Sigmoid colon (tissue), 6 donors: ENCODE measurements at regions not wholly inside any gene's neighbourhood (a gene's known extent, or its start where the extent isn't known, plus 50 kb on each side); places are given as distances from the start of the nearest gene placed in this dataset.

Experiments used
- DNase-seq: peaks from one replicate; pipeline ENCODE4 v3.0.0-alpha.2; 2019
- H3K27ac ChIP-seq, 4 donors: fragments of 200-600 bp; sonication (generic); one replicate each; pipeline ENCODE4 v1.5.1; 2016 to 2019; ENCODE audit warnings: mild to moderate bottlenecking in 1 of 4
- H3K27me3 ChIP-seq, 3 donors: fragments of 200-600 bp; sonication (generic); one replicate each; pipeline ENCODE4 v1.5.1; 2019; ENCODE audit warnings: mild to moderate bottlenecking in 1 of 3
- H3K36me3 ChIP-seq, 4 donors: fragments of 200-600 bp; sonication (generic); one replicate each; pipeline ENCODE4 v1.5.1; 2016 to 2019
- H3K4me1 ChIP-seq, 4 donors: fragments of 200-600 bp; sonication (generic); one replicate each; pipeline ENCODE4 v1.5.1; 2017 to 2019
- H3K4me3 ChIP-seq, 4 donors: fragments of 200-600 bp; sonication (generic); one replicate each; pipeline ENCODE4 v1.5.1; 2017 to 2019; ENCODE audit warnings: mild to moderate bottlenecking in 2 of 4, moderate library complexity in 1 of 4
- H3K9me3 ChIP-seq, 4 donors: fragments of 200-600 bp in 3 of 4; sonication (generic) in 3 of 4; one replicate each; pipeline versions ENCODE4 v1.5.1 to v1.6.1; 2013 to 2019
- EP300 ChIP-seq, 4 donors: sonication (generic); formaldehyde crosslinking; IDR thresholded peaks; one replicate each; pipeline ENCODE4 v1.6.1; 2017; ENCODE audit warnings: antibody characterized with exemption in 4 of 4
- POLR2A ChIP-seq, 2 donors: fragments of 450-650 bp; IDR thresholded peaks; one replicate each; pipeline ENCODE4 v1.6.1; 2016; ENCODE audit warnings: antibody characterized with exemption in 2 of 2, mild to moderate bottlenecking in 2 of 2, moderate library complexity in 2 of 2
- POLR2AphosphoS5 ChIP-seq, 4 donors: sonication (generic); formaldehyde crosslinking; IDR thresholded peaks; one replicate each; pipeline ENCODE4 v1.6.1; 2017; ENCODE audit warnings: antibody characterized with exemption in 4 of 4
- WGBS, 2 donors: extraction: QIAGEN DNeasy Blood & Tissue Kit; methylation state at CpG; one replicate each; pipeline ENCODE4 v1.1.7; 2013; 5-methylcytosine and 5-hydroxymethylcytosine counted together
- intact Hi-C: fragments of 100-400 bp; cut with DNase I; formaldehyde crosslinking; loops from one replicate; pipeline ENCODE4 v1.15.1; 2023
- TF ChIP-seq, protein P1 (sequence below), 4 experiments: fragments of 450-650 bp in 3 of 4; fragments of 200-600 bp in 1 of 4; IDR thresholded peaks; one replicate each; pipeline ENCODE4 v1.5.1; 2016 to 2019; ENCODE audit warnings: antibody characterized with exemption in 4 of 4, mild to moderate bottlenecking in 3 of 4, moderate library complexity in 2 of 4
- donor health status: healthy with polysubstance abuse.
- donor health status: healthy.

GRCh38 chr20:56985066-56985685 lies 281.3 kb downstream of the BMP7 start:
- no peaks in the 10 kb centered on the region for H3K4me1 ChIP-seq
- no peak overlapping the region for H3K27ac ChIP-seq
- peaks cover 0 to 18% (median 2%) of the 10 kb centered on the region in 4 donors for H3K9me3 ChIP-seq
- no peak for DNase-seq
- no peaks in the 10 kb centered on the region for H3K36me3 ChIP-seq
- no peak overlapping the region for H3K4me3 ChIP-seq
- 59 to 65% methylated on average over 2 of the region's 2 CpGs for WGBS, 2 donors
- H3K27me3 ChIP-seq: peaks cover 0 to 4% (median 0%) of the 10 kb centered on the region in 3 donors
- intact Hi-C loops: no loop called here
- TF ChIP-seq, protein P1, sequence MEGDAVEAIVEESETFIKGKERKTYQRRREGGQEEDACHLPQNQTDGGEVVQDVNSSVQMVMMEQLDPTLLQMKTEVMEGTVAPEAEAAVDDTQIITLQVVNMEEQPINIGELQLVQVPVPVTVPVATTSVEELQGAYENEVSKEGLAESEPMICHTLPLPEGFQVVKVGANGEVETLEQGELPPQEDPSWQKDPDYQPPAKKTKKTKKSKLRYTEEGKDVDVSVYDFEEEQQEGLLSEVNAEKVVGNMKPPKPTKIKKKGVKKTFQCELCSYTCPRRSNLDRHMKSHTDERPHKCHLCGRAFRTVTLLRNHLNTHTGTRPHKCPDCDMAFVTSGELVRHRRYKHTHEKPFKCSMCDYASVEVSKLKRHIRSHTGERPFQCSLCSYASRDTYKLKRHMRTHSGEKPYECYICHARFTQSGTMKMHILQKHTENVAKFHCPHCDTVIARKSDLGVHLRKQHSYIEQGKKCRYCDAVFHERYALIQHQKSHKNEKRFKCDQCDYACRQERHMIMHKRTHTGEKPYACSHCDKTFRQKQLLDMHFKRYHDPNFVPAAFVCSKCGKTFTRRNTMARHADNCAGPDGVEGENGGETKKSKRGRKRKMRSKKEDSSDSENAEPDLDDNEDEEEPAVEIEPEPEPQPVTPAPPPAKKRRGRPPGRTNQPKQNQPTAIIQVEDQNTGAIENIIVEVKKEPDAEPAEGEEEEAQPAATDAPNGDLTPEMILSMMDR (IDR thresholded peaks at IDR 0.05): no peak
- no peak for TF ChIP-seq POLR2A (IDR thresholded peaks at IDR 0.05)
- TF ChIP-seq POLR2AphosphoS5 (IDR thresholded peaks at IDR 0.05): no peak
- TF ChIP-seq EP300 (IDR thresholded peaks at IDR 0.05): no peak

DNA sequence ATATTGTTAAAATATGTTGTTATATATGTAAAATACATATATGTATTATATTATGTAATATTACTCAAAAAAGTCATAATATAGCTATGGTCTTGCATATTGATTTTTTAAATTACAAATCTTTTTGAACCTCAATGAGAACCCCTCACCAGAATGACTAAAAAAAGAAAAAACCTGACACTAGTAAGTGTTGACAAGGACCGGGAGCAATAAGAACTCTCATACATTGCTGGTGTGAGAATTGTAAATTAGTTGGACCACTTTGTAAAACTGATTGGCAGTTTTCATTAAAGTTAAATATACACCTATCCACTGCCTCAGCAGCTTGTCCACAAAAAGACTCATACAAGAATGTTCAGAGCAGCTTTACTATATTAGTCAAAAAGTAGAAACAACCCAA lies 280.0 kb downstream of the BMP7 start:
- intact Hi-C loops: no loop called here

DNA sequence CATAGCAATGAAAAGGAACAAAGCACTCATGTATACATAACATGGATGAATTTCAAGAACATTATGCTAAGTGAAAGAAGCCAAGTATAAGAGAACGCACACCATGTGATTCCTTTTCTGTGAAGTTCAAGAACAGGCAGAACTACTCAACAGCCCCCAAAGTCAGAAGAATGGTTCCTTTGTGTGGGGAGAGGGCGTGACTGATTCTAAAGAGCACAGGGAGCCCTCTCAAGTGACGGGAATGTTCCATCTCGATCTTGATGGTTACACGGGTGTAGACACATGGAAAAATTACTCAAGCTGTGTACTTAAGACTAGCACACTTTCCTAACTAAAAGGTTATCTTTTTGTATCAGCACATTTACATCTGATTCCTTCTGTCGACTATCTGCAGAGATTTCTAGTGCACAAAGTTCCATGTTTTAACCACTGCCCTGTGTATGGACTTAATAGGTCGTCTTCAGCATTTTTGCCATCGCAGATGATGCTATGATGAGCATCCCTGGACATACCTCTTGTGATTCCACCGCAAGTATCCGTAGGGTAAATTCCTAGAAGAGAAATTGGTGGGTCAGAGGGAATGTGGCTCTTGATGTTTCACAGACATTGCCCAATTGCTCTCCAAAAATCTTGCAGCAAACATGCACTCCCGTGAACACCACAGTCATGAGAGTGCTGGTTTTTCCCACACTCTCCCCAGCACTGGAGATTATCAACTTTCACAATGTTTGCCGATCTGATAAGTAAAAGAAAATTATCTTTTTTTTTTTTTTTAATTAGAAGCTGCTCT lies 279.3 kb downstream of the BMP7 start:
- intact Hi-C loops: no loop called here
- peaks cover 0 to 18% (median 2%) of the 10 kb centered on the region in 4 donors for H3K9me3 ChIP-seq
- H3K4me1 ChIP-seq: no peaks in the 10 kb centered on the region
- no peak for TF ChIP-seq POLR2A (IDR thresholded peaks at IDR 0.05)
- TF ChIP-seq, protein P1 (IDR thresholded peaks at IDR 0.05): no peak
- TF ChIP-seq POLR2AphosphoS5 (IDR thresholded peaks at IDR 0.05): no peak
- TF ChIP-seq EP300 (IDR thresholded peaks at IDR 0.05): no peak
- 75 to 84% methylated on average over 12 of the region's 12 CpGs for WGBS, 2 donors
- no peak overlapping the region for H3K4me3 ChIP-seq
- H3K27me3 ChIP-seq: peaks cover 0 to 4% (median 0%) of the 10 kb centered on the region in 3 donors
- no peak overlapping the region for H3K27ac ChIP-seq
- DNase-seq: no peak
- H3K36me3 ChIP-seq: no peaks in the 10 kb centered on the region

More for the DNA sequence above, 280.0 kb downstream of the BMP7 start:
- Histone ChIP-seq H3K27ac (no peak overlapping the region), H3K4me1 (no peaks in the 10 kb centered on the region), H3K27me3 (peaks cover 0 to 4% (median 0%) of the 10 kb centered on the region in 3 donors), H3K36me3 (no peaks in the 10 kb centered on the region), H3K9me3 (peaks cover 0 to 18% (median 2%) of the 10 kb centered on the region in 4 donors), H3K4me3 (no peak overlapping the region)
- no peak for DNase-seq
- WGBS, 2 donors: 94 to 95% methylated on average over 1 of the region's 1 CpG
- TF ChIP-seq POLR2A (IDR thresholded peaks at IDR 0.05): no peak
- TF ChIP-seq, protein P1 (IDR thresholded peaks at IDR 0.05): no peak
- no peak for TF ChIP-seq POLR2AphosphoS5 (IDR thresholded peaks at IDR 0.05)
- TF ChIP-seq EP300 (IDR thresholded peaks at IDR 0.05): no peak

DNA sequence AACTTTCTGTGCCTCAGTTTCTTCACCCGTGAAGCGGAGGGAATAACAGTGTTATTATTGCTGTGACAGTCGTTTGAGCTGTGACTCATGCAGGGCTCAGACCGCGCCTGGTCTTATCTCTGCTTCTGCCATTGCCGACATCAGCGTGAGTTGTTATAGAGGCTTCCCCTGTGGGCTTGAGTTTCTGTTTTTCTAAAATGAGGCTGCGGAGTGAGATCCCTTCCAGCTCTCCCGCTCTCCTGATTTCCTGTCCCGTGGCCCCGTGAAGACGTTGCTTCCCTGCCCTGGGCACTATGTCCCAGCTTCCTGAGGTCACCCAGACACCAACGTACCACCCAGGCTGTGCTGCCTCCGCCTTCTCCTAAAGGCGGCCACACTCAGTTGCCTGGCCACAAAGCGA lies 278.5 kb downstream of the BMP7 start:
- TF ChIP-seq POLR2A (IDR thresholded peaks at IDR 0.05) (no peak), EP300 (IDR thresholded peaks at IDR 0.05) (no peak), POLR2AphosphoS5 (IDR thresholded peaks at IDR 0.05) (no peak)
- TF ChIP-seq, protein P1 (IDR thresholded peaks at IDR 0.05): no peak
- Histone ChIP-seq H3K27me3 (peaks cover 0 to 4% (median 0%) of the 10 kb centered on the region in 3 donors), H3K27ac (no peak overlapping the region), H3K36me3 (no peaks in the 10 kb centered on the region), H3K9me3 (peaks cover 0 to 18% (median 2%) of the 10 kb centered on the region in 4 donors), H3K4me1 (no peaks in the 10 kb centered on the region), H3K4me3 (no peak overlapping the region)
- 68 to 70% methylated on average over 16 of the region's 16 CpGs for WGBS, 2 donors
- intact Hi-C loops: no loop called here
- DNase-seq: no peak
